NCI-H1048 (cell line): ENCODE measurements at regions not wholly inside any gene's neighbourhood (a gene's known extent, or its start where the extent isn't known, plus 50 kb on each side); places are given as distances from the start of the nearest gene placed in this dataset.
"Not testable (repeated sequence)": the region's sequence is repeated elsewhere in the genome, so short reads cannot be mapped to it uniquely, and the experiment has no call there.

Source experiments
- DNase-seq: peaks from one replicate; lab custom pipeline; 2025; lab: John Stamatoyannopoulos, UW

DNA sequence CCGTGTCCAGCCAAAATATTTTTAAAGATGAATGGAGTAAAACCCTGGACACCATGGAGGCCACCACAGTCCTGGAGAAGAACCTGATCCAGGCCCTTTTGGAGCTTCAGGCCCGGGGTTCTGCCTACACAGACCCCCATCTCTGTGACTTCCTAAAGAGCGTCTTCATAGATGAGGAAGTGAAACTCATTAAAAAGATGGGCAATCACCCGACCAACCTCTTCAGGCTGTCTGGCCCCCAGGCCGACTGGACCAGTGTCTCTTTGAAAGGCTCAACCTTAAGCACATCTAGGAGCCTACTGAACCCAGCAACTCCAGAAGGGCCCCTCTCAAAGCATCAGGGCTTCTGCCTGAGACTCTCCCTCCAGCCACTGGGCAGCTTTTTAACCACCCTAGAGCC, 107.9 kb upstream of the FAM174B start:
- DNase-seq = no peak

DNA sequence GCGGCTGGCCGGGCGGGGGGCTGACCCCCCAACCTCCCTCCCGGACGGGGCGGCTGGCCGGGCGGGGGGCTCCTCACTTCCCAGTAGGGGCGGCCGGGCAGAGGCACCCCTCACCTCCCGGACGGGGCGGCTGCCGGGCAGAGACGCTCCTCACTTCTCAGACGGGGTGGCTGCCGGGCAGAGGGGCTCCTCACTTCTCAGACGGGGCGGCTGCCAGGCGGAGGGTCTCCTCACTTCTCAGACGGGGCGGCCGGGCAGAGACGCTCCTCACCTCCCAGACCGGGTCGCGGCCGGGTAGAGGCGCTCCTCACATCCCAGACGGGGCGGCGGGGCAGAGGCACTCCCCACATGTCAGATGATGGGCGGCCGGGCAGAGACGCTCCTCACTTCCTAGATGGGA, 112.6 kb upstream of the FAM174B start:
- DNase-seq = not testable (repeated sequence)

DNA sequence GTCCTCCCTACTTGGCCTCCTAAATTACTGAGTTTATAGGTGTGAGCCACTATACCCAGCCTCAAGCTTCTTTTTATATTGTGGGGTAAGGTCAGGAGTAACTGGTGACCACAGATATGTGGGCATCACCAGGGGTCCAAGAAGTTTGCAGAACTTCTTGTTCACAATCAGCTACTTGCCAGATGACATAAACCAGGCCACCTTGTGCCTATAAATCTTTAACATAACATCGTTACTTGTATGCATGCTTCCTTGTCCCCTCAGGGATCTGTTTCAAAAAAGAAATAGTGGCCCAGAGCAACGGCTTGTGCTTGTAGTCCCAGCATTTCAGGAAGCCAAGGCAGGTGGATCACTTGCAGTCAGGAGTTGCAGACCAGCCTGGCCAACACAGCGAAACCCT, 115.1 kb upstream of the FAM174B start:
- DNase-seq = no peak

DNA sequence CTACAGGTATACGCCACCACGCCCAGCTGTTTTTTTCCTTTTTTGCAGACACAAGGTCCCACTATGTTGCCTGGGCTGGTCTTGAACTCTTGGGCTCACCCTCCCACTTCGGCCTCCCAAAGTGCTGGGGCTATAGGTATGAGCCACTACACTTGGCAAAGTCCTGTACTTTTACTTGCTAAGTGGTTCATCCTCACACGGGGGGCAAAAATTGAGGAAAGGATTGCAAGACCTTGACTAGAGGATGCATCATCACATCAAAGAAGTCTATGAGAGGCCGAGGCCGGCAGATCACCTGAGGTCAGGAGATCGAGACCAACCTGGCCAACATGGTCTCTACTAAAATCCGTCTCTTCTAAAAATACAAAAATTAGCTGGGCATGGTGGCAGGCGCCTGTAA, 116.5 kb upstream of the FAM174B start:
- DNase-seq = no peak

DNA sequence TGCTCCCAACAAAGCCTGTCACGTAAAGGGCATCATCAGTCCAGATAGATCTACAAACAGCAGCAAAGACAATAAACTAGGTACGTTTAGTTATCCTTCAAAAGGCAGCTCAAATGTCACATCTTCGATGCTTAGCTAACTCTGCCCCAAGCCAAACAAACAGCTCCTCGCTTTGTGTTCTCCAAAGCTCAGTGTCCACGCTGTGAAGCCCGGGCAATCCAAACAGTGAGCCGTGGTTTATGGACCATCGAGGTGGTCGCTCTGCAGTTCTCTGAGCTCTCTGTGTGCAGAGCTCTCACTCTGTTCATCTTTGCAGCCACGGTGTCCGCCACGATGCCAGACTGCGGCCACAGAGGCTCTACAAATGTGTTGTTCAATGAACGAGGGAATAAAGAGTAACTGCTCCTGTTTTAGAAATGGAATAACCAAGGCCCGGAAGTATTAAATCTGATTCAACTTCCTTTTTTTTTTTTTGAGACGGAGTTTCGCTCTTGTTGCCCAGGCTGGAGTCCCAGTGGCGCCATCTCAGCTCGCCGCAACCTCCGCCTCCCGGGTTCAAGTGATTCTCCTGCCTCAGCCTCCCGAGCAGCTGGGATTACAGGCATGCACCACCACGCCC, 117.2 kb upstream of the FAM174B start:
- no peak for DNase-seq

DNA sequence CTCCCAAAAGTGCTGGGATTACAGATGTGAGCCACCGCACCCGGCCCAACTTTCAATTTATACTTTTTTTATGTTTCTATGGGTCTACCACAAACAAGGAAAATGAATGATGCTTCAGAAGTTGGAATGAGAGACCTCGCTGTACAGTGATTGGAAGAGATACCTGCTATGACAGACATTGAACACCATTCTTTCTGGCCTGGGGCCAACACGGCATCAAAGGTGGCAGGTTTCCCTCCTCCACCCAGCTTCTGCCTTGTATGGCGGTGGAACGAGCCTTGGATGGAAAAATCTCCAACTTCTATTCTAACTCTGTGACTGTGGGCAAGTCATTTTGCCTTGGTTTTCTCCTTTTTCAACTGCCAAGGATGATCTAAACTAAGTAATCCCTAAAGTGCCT, 117.8 kb upstream of the FAM174B start:
- no peak for DNase-seq

DNA sequence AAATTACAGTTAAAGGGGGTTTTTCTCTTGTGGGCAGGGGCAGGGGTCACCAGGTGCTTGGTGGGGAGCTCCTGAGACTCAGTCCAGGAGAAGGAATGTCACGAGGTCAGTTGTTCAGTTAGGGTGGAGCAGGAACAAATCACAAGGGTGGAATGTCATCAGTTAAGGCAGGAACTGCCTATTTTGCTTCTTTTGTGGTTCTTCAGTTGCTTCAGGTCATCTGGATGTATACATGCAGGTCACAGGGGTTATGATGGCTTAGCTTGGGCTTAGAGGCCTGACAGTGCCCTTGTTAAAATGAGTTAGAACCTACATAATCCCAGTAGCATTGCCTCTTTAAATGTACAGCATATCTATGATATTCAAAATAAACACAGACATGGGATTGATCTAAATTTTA, 120.2 kb upstream of the CHD2 start:
- no peak for DNase-seq

DNA sequence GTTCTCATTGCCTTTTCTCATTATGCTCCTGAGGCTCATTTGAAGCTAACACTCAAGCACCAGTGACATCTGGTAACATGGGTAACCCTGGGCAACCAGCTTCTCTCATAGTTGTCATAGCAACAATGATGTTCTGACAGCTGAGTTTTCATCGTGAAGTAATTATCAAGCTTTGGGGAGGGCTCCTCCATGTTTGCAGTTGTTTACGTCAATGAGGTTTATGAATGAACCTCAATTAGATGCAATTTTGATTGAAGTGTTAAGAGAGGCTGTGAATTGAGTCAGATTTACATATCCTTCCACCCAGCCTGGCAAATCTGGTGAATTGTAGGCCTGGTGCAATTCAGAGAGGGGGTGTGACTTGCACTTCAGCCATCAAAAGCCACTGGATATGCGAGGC, 119.3 kb upstream of the CHD2 start:
- DNase-seq = no peak

DNA sequence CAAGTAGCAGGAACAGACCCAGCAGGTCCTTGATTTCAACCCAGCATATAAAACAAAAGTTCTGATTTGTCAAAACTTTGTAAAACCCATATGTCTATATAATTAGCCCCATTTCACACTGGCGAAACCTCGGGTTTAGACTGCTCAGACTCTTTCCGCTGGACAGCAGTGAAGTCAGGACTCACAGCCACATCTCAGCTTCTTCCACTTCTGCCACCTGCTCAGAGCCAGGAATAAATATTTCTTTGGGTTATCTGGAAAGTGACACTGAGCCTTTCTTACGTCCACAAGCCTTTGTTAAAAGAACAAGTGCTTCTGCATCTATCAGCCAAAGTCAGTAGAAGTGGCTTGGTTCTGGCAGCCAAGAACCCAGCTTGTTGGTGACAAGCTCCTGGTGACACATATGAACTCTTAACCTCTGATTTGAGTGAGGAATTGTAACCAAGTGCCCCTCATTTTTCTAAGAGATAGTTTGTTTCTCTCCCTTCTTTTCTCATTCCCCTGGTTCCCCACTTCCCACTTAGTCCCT, 118.1 kb upstream of the CHD2 start:
- no peak for DNase-seq

DNA sequence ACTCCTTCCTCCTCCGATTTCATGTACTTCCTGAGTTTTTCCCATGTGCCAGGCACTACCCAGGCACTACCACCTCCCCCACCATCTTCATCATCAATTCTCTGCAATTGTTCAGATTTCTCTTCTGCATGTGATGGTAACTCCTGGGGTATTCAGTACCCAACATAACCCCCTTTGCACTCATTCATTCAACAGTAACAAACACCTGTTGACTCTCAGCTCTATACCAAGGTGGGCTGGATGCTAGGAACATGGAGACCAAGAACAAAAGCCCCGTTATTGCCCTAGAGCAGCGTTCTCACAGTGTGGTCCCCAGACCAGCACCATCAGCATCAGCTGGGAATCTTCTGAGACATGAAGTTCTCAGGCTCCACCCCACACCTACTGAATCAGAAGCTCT, 113.0 kb upstream of the CHD2 start:
- DNase-seq = no peak

DNA sequence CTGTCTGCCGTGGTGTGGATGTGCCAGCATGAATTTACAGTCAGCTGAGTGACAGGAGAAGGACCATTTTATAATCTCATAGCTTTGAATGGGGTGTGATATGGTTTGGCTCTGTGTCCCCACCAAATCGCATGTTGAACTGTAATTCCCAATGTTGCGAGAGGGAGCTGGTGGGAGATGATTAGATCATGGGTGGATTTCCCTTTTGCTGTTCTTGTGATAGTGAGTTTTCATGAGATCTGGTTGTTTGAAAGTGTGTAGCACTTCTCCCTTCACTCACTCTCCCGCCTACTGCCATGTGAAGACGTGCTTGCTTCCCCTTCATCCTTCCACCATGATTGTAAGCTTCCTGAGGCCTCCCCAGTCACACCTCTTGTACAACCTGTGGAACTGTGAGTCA, 111.9 kb upstream of the CHD2 start:
- no peak for DNase-seq

DNA sequence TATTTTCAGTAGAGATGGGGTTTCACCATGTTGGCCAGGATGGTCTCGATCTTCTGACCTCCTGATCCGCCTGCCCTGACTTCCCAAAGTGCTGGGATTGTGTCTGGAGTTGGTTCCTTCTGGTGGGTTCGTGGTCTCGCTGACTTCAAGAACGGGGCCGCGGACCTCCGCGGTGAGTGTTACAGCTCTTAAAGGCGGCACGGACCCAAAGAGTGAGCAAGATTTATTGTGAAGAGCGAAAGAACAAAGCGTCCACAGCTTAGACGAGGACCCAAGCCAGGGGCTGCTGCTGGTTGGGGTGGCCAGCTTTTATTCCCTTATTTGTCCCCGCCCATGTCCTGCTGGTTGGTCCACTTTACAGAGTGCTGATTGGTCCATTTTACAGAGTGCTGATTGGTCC, 111.3 kb upstream of the CHD2 start:
- not testable (repeated sequence) for DNase-seq

DNA sequence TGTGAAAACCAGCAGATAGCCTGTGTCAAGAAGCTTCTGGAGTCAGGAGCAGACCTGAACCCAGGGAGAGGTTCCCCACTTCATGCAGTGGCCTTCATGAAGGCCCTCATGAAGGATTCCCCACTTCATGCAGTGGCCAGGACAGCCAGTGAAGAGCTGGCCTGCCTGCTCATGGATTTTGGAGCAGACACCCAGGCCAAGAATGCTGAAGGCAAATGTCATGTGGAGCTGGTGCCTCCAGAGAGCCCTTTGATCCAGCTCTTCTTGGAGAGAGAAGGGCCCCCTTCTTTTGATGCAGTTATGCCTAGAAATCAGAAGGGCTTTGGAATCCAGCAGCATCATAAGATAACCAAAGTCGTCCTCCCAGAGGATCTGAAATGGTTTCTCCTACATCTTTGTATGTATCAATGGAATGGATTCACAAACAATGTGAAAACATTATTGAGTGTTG, 103.9 kb upstream of the CHD2 start:
- DNase-seq = no peak

DNA sequence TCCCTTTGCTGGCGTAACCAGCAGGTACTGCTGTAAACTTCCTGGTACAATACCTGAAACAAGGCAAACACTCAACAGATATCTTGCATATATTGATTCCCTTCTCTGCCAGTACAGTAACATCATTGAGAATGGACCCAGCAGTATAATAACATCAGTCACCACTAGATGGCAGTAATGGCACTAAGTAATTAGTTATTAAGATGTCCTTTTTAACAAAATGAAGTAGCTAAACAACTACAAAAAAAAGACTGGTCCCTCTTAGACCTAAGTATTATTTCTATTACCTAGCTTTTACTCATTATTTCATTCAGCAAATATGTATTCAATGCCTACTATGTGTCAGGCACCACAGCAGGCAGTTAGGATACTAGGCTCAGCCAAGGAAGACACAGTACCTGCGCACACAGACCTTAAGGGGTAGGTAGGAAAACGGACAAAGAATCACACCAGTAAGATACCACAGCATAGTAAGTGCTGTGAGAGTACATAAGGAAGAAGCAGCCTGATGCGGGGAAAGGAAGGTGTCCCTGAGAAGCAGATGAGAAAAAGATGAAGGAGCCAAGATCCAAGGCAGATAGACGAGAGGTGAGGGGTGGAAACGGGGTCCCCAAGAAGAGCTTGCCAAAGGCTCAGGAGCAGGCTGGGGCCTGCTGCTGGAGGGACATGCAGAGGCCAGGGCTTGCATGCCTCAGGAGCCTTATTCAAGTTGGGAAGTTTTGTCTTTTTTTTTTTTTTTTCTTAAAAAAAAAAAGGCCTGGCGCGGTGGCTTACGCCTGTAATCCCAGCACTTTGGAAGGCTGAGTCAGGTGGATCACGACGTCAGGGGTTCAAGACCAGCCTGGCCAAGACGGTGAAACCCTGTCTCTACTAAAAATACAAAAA, 102.7 kb upstream of the CHD2 start:
- peak; percentile 75 for DNase-seq

DNA sequence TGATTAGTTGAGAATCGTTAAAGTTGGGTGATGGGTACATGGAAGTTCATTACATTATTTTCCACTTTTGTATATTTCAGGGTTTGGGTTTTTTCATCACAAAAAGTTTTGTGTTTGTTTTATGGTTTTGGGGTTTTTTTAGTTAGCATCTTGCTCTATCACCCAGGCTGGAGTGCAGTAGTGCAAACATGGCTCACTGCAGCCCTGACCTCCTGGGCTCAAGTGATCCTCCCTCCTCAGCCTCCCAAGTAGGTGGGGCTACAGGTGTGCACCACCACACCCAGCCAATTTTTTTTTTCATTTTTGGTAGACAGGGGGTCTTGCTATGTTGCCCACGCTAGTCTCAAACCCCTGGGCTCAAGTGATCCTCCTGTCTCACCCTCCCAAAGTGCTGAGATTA, 100.1 kb upstream of the CHD2 start:
- DNase-seq = no peak

DNA sequence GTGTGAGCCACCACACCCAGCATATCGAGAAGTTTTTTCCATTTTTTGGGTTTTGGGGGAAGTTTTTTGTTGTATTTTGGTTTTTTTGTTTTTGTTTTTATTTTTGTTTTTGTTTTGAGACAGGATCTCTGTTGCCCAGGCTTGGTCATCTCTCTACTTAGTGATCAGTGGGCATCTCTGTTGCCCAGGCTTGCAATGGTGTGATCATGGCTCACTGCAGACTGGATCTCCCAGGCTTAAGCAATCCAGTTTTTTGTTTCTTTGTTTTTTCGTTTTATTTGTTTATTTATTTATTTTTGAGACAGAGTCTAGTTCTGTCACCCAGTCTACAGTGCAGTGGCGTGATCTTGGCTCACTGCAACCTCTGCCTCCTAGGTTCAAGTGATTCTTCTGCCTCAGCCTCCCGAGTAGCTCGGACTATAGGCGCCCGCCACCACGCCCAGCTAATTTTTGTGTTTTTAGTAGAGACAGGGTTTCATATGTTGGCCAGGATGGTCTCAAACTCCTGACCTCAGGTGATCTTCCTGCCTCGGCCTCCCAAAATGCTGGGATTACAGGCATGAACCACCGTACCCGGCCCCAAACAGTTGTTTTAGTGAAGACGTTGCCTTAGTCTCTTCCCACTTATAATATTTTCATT, 99.6 kb upstream of the CHD2 start:
- DNase-seq = not testable (repeated sequence)

DNA sequence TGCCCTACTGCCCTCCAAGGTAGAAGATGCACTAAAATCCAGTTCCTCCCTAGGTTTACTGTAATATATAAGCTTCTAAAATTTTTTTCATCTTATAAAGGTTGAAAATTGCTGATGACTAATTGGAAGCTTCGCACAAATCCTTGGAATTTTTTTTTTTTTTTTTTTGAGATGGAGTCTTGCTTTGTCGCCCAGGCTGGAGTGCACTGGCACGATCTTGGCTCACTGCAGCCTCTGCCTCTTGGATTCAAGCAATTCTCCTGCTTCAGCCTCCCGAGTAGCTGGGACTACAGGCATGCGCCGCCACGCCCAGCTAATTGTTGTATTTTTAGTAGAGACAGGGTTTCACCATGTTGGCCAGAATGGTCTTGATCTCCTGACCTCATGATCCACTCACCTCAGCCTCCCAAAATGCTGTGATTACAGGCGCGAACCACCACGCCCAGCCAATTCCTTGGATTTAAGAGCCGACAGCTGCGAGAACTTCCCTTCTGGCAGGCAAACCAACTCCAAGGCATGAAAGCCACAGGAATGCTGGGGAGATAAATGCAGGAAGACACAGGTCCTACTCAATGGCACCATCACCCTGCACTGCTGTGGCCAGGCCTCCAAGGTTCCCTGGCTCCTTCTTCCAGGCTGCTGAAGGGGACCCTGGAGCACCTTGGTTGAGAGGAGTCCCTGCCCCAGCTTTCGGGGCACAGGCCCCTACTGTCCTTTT, 98.9 kb upstream of the CHD2 start:
- DNase-seq = not testable (repeated sequence)

DNA sequence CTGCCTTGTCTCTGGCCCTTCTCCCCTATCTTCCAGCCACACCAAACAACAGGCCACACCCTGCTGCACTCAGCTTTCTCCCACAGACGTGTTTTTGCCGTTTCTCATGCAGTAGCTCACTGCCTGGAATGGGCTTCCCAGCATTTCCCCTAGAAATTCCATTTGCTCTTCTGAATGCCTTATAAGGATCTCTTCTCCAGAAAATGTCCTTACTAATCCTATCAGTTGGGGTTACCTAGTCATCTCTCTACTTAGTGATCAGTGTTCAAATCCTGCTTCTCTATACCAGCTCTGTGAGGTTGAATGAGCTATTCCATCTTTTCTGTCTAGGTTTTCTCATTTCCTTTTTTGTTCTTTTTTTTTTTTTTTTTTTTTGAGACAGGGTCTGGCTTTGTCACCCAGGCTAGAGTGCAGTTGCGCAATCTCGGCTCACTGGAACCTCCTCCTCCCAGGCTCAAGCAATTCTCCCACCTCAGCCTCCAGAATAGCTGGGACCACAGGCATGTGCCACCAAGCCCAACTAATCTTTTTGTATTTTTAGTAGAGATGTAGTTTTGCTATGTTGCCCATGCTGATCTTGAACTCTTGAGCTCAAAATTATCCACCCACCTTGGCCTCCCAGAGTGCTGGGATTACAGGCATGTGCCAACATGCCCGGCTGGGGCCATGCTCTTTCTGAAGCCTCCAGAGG, 98.2 kb upstream of the CHD2 start:
- no peak for DNase-seq

DNA sequence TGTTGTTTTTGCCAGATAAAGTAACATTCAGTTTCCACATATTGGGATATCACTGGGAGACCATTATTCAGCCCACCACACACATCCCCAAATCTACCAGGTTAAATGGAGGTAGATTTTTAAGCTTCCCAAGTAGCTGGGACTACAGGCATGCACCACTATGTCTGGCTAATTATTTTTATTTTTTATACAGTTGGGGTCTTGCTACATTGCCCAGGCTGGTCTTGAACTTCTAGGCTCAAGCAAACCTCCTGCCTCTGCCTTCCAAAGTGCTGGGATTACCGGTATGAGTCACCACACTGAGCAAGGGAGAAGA, 96.6 kb upstream of the CHD2 start:
- no peak for DNase-seq

DNA sequence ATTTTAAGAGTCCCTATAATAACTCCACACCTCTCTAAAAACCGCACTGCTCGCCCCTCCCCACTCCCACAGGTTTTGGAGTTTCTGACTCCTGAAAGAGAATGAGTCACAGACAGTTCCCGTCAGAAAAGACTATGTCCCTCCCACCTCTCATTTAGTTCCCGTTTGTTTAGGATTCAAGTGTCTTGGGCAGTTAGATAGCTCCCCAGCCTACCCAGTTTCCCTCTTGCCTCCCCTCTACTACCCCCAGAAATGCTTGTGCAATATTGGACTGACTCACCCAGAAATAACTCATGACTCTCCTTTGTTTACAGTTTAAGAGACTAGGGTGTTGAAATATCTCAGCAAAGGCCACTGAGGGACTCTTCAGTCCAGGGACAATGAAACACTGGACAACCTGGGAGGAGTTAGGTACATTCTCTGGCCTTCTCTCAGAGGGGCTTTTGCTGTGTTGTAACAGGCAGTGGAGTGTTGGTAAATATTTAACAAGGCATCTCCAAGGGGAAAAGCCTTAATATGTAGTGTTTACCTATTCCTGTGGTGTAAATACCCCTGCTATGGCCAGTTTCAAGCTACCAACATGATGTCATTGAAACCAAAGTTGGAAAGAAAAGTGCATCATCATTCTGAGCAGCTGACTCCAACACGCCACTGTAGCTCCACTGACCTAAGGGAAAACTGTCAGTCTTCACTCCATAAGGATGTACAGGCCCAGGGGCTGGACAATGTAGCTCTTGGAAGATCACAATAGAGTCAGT, 96.1 kb upstream of the CHD2 start:
- DNase-seq = no peak

DNA sequence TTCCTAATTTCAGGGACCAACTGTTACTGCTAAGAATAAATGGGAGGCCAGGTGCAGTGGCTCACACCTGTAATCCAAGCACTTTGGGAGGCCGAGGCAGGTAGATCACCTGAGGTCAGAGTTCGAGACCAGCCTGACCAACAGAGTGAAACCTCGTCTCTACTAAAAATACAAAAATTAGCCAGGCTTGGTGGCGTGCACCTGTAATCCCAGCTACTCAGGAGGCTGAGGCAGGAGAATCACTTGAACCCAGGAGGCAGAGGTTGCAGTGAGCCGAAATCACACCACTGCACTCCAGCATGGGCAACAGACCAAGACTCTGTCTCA, 95.6 kb upstream of the CHD2 start:
- DNase-seq = not testable (repeated sequence)
